GM23338 (cell line): ENCODE measurements at regions not wholly inside any gene's neighbourhood (a gene's known extent, or its start where the extent isn't known, plus 50 kb on each side); places are given as distances from the start of the nearest gene placed in this dataset.

Source experiments
- ATAC-seq: fragments of 200-7000 bp; cut with Tn5 transposase; 3 replicates; pipeline ENCODE4 v1.9.1; 2020
- DNase-seq: peaks from one replicate; pipeline ENCODE4 v3.0.0-alpha.2; 2015; ENCODE audit warnings: low spot score
- H2AFZ ChIP-seq: fragments of 200-600 bp; sonication (generic); 2 replicates; pipeline ENCODE4 v1.8.0; 2016; ENCODE audit warnings: antibody characterized with exemption, mild to moderate bottlenecking, moderate library complexity
- H3F3A ChIP-seq: fragments of 200-600 bp; sonication (generic); replicated peaks from 2 replicates; pipeline ENCODE4 v1.8.0; 2017; ENCODE audit warnings: antibody characterized with exemption, mixed run types, low read depth
- H3K27ac ChIP-seq: fragments of 200-600 bp; sonication (generic); 2 replicates; pipeline ENCODE4 v1.6.1; 2016; ENCODE audit warnings: low read depth
- H3K27me3 ChIP-seq: fragments of 200-600 bp; sonication (generic); 2 replicates; pipeline ENCODE4 v1.8.0; 2016; ENCODE audit warnings: mild to moderate bottlenecking, mixed run types, moderate library complexity; ENCODE audit not compliant: insufficient read depth
- H3K36me3 ChIP-seq: fragments of 200-600 bp; sonication (generic); 2 replicates; pipeline ENCODE4 v1.8.0; 2016; ENCODE audit warnings: mild to moderate bottlenecking; ENCODE audit not compliant: insufficient read depth
- H3K4me1 ChIP-seq: fragments of 200-600 bp; sonication (generic); 2 replicates; pipeline ENCODE4 v1.8.0; 2016; ENCODE audit warnings: mild to moderate bottlenecking, moderate library complexity; ENCODE audit not compliant: insufficient read depth
- H3K4me2 ChIP-seq: fragments of 200-600 bp; sonication (generic); 2 replicates; pipeline ENCODE4 v1.7.1; 2017; ENCODE audit warnings: mixed run types
- H3K4me3 ChIP-seq: fragments of 200-600 bp; sonication (generic); 2 replicates; pipeline ENCODE4 v1.6.1; 2016; ENCODE audit warnings: mixed run types
- H3K79me2 ChIP-seq: fragments of 200-600 bp; sonication (generic); replicated peaks from 2 replicates; pipeline ENCODE4 v1.8.0; 2017; ENCODE audit warnings: mild to moderate bottlenecking; ENCODE audit not compliant: insufficient read depth
- H3K9me2 ChIP-seq: fragments of 200-600 bp; sonication (generic); 2 replicates; pipeline ENCODE4 v1.8.0; 2017; ENCODE audit not compliant: insufficient read depth
- H4K20me1 ChIP-seq: fragments of 200-600 bp; sonication (generic); replicated peaks from 2 replicates; pipeline ENCODE4 v1.8.0; 2017; ENCODE audit warnings: mild to moderate bottlenecking; ENCODE audit not compliant: insufficient read depth
- H3K27ac Mint-ChIP-seq: 2 replicates; pipeline ENCODE4 v1.8.0; 2020; ENCODE audit warnings: inconsistent platforms, mild to moderate bottlenecking, moderate library complexity, mixed read lengths
- H3K27me3 Mint-ChIP-seq: 3 replicates; pipeline ENCODE4 v1.8.0; 2022; ENCODE audit warnings: low read depth, mild to moderate bottlenecking, moderate library complexity, mixed read lengths, inconsistent platforms; ENCODE audit not compliant: insufficient read depth, poor library complexity
- H3K36me3 Mint-ChIP-seq: 3 replicates; pipeline ENCODE4 v1.8.0; 2021; ENCODE audit warnings: low read depth, mild to moderate bottlenecking, inconsistent platforms, moderate library complexity, mixed read lengths
- H3K4me1 Mint-ChIP-seq: 3 replicates; pipeline ENCODE4 v1.8.0; 2020; ENCODE audit warnings: mild to moderate bottlenecking, inconsistent platforms, mixed read lengths
- H3K4me3 Mint-ChIP-seq: 3 replicates; pipeline ENCODE4 v1.8.0; 2021; ENCODE audit warnings: moderate library complexity, mild to moderate bottlenecking, inconsistent platforms, mixed read lengths
- H3K9me3 Mint-ChIP-seq: 3 replicates; pipeline ENCODE4 v1.8.0; 2020; ENCODE audit warnings: moderate library complexity, mild to moderate bottlenecking, inconsistent platforms, mixed read lengths
- CREB1 ChIP-seq: fragments of 250-450 bp; sonication (Bioruptor Pico); IDR thresholded peaks from 2 replicates; pipeline ENCODE4 v1.5.0; 2020; ENCODE audit warnings: low read depth, mild to moderate bottlenecking, moderate library complexity
- CTCF ChIP-seq, 2 experiments: fragments of 200-600 bp in 1 of 2; sonication (generic) in 1 of 2; conservative IDR thresholded peaks; 2 replicates each; pipeline versions ENCODE4 v1.5.1 to v1.6.1; 2016 to 2017; ENCODE audit warnings: antibody characterized with exemption in 2 of 2, low read depth in 2 of 2, mild to moderate bottlenecking in 2 of 2, moderate library complexity in 1 of 2
- ETS1 ChIP-seq: IDR thresholded peaks from 2 replicates; pipeline ENCODE4 v1.6.1; 2016; ENCODE audit warnings: antibody characterized with exemption
- EZH2 ChIP-seq: fragments of 200-600 bp; sonication (generic); IDR thresholded peaks from one replicate; pipeline ENCODE4 v1.8.0; 2017; ENCODE audit warnings: antibody characterized with exemption, mild to moderate bottlenecking, low read depth; ENCODE audit not compliant: unreplicated experiment
- EZH2phosphoT487 ChIP-seq: fragments of 200-600 bp; sonication (generic); IDR thresholded peaks from one replicate; pipeline ENCODE4 v1.8.1; 2018; ENCODE audit warnings: antibody characterized with exemption; ENCODE audit not compliant: unreplicated experiment
- JUNB ChIP-seq: IDR thresholded peaks from one replicate; pipeline ENCODE4 v1.6.1; 2016; ENCODE audit warnings: antibody characterized with exemption; ENCODE audit not compliant: unreplicated experiment
- NANOG ChIP-seq: IDR thresholded peaks from 2 replicates; pipeline ENCODE4 v1.6.1; 2016; ENCODE audit warnings: antibody characterized with exemption, borderline replicate concordance
- POLR2AphosphoS5 ChIP-seq: IDR thresholded peaks from 2 replicates; pipeline ENCODE4 v1.6.1; 2016; ENCODE audit warnings: antibody characterized with exemption, low read depth
- REST ChIP-seq: IDR thresholded peaks from one replicate; pipeline ENCODE4 v1.6.1; 2018; ENCODE audit warnings: antibody characterized with exemption; ENCODE audit not compliant: unreplicated experiment
- STAT1 ChIP-seq: IDR thresholded peaks from one replicate; pipeline ENCODE4 v1.6.1; 2016; ENCODE audit warnings: antibody characterized with exemption; ENCODE audit not compliant: unreplicated experiment
- ZNF114 ChIP-seq: fragments of 250-450 bp; sonication (Bioruptor Pico); IDR thresholded peaks from 2 replicates; pipeline ENCODE4 v1.5.0; 2020; ENCODE audit warnings: mild to moderate bottlenecking, moderate library complexity
- ZNF331 ChIP-seq: fragments of 250-450 bp; sonication (Bioruptor Pico); IDR thresholded peaks from 2 replicates; pipeline ENCODE4 v1.5.0; 2020; ENCODE audit warnings: low read depth, mild to moderate bottlenecking, moderate library complexity

GRCh38 chr10:104582602-104582951, 58.5 kb upstream of the SORCS3 start (continued):
- TF ChIP-seq NANOG (no peak), POLR2AphosphoS5 (no peak)

GRCh38 chr10:104582966-104583365, 58.1 kb upstream of the SORCS3 start:
- Mint-ChIP-seq H3K27me3 (no peaks in the 10 kb centered on the region), H3K9me3 (no peaks in the 10 kb centered on the region; the same call in 1 of the 3 replicates), H3K4me3 (no peak overlapping the region), H3K4me1 (peaks cover 12% of the 10 kb centered on the region), H3K27ac (no peak overlapping the region), H3K36me3 (no peaks in the 10 kb centered on the region)
- Histone ChIP-seq H3K27ac (no peak overlapping the region), H3K9me2 (no peaks in the 10 kb centered on the region), H2AFZ (no peak overlapping the region), H3F3A (no peaks in the 10 kb centered on the region), H3K27me3 (no peaks in the 10 kb centered on the region), H3K79me2 (no peaks in the 10 kb centered on the region), H3K4me3 (no peak overlapping the region), H3K4me1 (no peaks in the 10 kb centered on the region), H4K20me1 (no peaks in the 10 kb centered on the region), H3K4me2 (no peak overlapping the region), H3K36me3 (no peaks in the 10 kb centered on the region)
- no peak for DNase-seq
- TF ChIP-seq POLR2AphosphoS5 (no peak), CREB1 (CRISPR knock-in tag) (no peak), ZNF331 (CRISPR knock-in tag) (no peak), EZH2 (no peak), NANOG (no peak), CTCF (conservative IDR thresholded peaks at IDR 0.05; ENCODE audit: low read depth in 2 of 2) (no peak), REST (no peak), JUNB (no peak)
- no peak for ATAC-seq

- H3K9me3 Mint-ChIP-seq = no peaks in the 10 kb centered on the region; the same call in 1 of the 3 replicates
- no peaks in the 10 kb centered on the region for H3K79me2 ChIP-seq
- no peaks in the 10 kb centered on the region for H3K4me1 ChIP-seq
- no peak overlapping the region for H3K4me3 ChIP-seq
- ATAC-seq (no peak), DNase-seq (no peak)
- no peaks in the 10 kb centered on the region for H4K20me1 ChIP-seq
- H3K9me2 ChIP-seq = no peaks in the 10 kb centered on the region
- H2AFZ ChIP-seq = no peak overlapping the region
- no peak overlapping the region for H3K4me2 ChIP-seq
- H3K36me3 Mint-ChIP-seq = no peaks in the 10 kb centered on the region
- no peaks in the 10 kb centered on the region for H3K36me3 ChIP-seq
- no peak overlapping the region for H3K27ac ChIP-seq
- no peak overlapping the region for H3K27ac Mint-ChIP-seq
- no peaks in the 10 kb centered on the region for H3K27me3 ChIP-seq
- H3K4me1 Mint-ChIP-seq = peaks cover 8% of the 10 kb centered on the region
- no peak overlapping the region for H3K4me3 Mint-ChIP-seq
- H3F3A ChIP-seq = no peaks in the 10 kb centered on the region
- no peaks in the 10 kb centered on the region for H3K27me3 Mint-ChIP-seq
- TF ChIP-seq ETS1 (no peak), CREB1 (CRISPR knock-in tag) (no peak), NANOG (no peak), EZH2phosphoT487 (no peak), CTCF (conservative IDR thresholded peaks at IDR 0.05; ENCODE audit: low read depth in 2 of 2) (no peak), JUNB (no peak), ZNF114 (CRISPR knock-in tag) (no peak), STAT1 (no peak)
Measured at GRCh38 chr10:104584541-104584940, 56.5 kb upstream of the SORCS3 start.
